Neural progenitor cell (in vitro differentiated cells): ENCODE measurements at regions not wholly inside any gene's neighbourhood (a gene's known extent, or its start where the extent isn't known, plus 50 kb on each side); places are given as distances from the start of the nearest gene placed in this dataset.

ENCODE experiments used
- EZH2 ChIP-seq: fragments of 200-600 bp; sonication (generic); IDR thresholded peaks from 2 replicates; pipeline ENCODE4 v1.6.1; 2017; ENCODE audit warnings: antibody characterized with exemption, mild to moderate bottlenecking, moderate library complexity
- TF ChIP-seq, protein P1 (sequence below): fragments of 200-600 bp; sonication (generic); IDR thresholded peaks from 2 replicates; pipeline ENCODE4 v1.5.1; 2017; ENCODE audit warnings: antibody characterized with exemption, mild to moderate bottlenecking

DNA sequence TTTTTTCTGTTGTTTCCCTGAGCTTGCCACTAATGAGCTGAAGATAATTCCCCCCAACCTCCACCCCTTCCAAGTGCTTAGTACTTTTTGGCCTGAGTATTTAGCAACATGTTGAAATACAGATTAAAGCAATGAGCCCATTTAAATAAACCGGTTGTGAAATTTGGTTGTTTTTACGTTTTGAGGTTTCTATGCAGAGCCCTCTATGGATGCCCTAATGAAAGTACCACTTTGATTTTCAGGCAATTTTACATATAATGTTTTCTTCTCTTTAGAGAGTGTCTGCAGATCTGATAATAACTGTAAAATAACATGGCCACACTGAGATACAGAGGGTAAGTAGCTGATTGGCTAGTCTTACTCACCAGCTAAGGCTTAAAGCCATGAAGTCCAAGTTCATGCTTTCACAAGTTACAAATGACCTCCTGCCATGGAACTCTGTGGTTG, 139.4 kb upstream of the SLC7A14 start:
- TF ChIP-seq, protein P1, sequence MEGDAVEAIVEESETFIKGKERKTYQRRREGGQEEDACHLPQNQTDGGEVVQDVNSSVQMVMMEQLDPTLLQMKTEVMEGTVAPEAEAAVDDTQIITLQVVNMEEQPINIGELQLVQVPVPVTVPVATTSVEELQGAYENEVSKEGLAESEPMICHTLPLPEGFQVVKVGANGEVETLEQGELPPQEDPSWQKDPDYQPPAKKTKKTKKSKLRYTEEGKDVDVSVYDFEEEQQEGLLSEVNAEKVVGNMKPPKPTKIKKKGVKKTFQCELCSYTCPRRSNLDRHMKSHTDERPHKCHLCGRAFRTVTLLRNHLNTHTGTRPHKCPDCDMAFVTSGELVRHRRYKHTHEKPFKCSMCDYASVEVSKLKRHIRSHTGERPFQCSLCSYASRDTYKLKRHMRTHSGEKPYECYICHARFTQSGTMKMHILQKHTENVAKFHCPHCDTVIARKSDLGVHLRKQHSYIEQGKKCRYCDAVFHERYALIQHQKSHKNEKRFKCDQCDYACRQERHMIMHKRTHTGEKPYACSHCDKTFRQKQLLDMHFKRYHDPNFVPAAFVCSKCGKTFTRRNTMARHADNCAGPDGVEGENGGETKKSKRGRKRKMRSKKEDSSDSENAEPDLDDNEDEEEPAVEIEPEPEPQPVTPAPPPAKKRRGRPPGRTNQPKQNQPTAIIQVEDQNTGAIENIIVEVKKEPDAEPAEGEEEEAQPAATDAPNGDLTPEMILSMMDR: no peak
- no peak for TF ChIP-seq EZH2
